ENCODE measurements at regions not wholly inside any gene's neighbourhood (a gene's known extent, or its start where the extent isn't known, plus 50 kb on each side); places are given as distances from the start of the nearest gene placed in this dataset.

GRCh38 chr6:148261470-148261869, 81.2 kb upstream of the SASH1 start:
- no peak for TF ChIP-seq EZH2 (IDR thresholded peaks at IDR 0.05)
- no peak for TF ChIP-seq ZFX (IDR thresholded peaks at IDR 0.05)
- no peak for TF ChIP-seq CTCF (IDR thresholded peaks at IDR 0.05 in 2 of 3, conservative IDR thresholded peaks at IDR 0.05 in 1 of 3; ENCODE audit: borderline replicate concordance in 1 of 3, insufficient read depth in 1 of 3, low read depth in 2 of 3, low read length in 2 of 3)
- no peak for TF ChIP-seq ZNF274 (IDR thresholded peaks at IDR 0.05; ENCODE audit: low read depth, low read length)
- TF ChIP-seq ELF1 (IDR thresholded peaks at IDR 0.05; ENCODE audit: borderline replicate concordance, low read depth) = no peak
- no peak for TF ChIP-seq POLR2A (IDR thresholded peaks at IDR 0.05; ENCODE audit: borderline replicate concordance, extremely low read depth, insufficient read depth, insufficient read length)
- TF ChIP-seq ZBTB33 (IDR thresholded peaks at IDR 0.05; ENCODE audit: extremely low read depth, insufficient replicate concordance, low read length) = no peak
- no peak for TF ChIP-seq POLR2AphosphoS5 (IDR thresholded peaks at IDR 0.05; ENCODE audit: low read depth, low read length)
- no peak for TF ChIP-seq CEBPB (IDR thresholded peaks at IDR 0.05; ENCODE audit: low read depth)
- TF ChIP-seq SIN3A (IDR thresholded peaks at IDR 0.05; ENCODE audit: low read depth) = no peak
- no peak for TF ChIP-seq SRF (IDR thresholded peaks at IDR 0.05; ENCODE audit: low read depth)
- no peak for TF ChIP-seq YY1 (IDR thresholded peaks at IDR 0.05; ENCODE audit: extremely low read depth, insufficient replicate concordance, low read depth, low read length)
- TF ChIP-seq TCF7L2 (IDR thresholded peaks at IDR 0.05; ENCODE audit: borderline replicate concordance, extremely low read depth, insufficient read depth, insufficient read length) = no peak
- no peak for TF ChIP-seq SP1 (IDR thresholded peaks at IDR 0.05; ENCODE audit: low read depth)
